ENCODE measurements at regions not wholly inside any gene's neighbourhood (a gene's known extent, or its start where the extent isn't known, plus 50 kb on each side); places are given as distances from the start of the nearest gene placed in this dataset.

GRCh38 chr3:113353678-113354077, 87.6 kb downstream of the CFAP44 start:
- H4K20me1 ChIP-seq (ENCODE audit: insufficient read depth) = no peaks in the 10 kb centered on the region
- no peaks in the 10 kb centered on the region for H3K79me2 ChIP-seq (ENCODE audit: insufficient read depth)
- no peak overlapping the region for H3K4me2 ChIP-seq (ENCODE audit: unreplicated experiment)
- TF ChIP-seq EZH2 (IDR thresholded peaks at IDR 0.05; ENCODE audit: insufficient read depth, poor library complexity, severe bottlenecking) (no peak), EZH2phosphoT487 (IDR thresholded peaks at IDR 0.05; ENCODE audit: insufficient read depth, low read depth) (no peak)
- 42 to 53% methylated on average over 1 of the region's 1 CpG for WGBS, 2 experiments (ENCODE audit: low coverage in 1 of 2, low lambda C conversion rate in 2 of 2, missing lambda C conversion rate in 2 of 2)
- no peaks in the 10 kb centered on the region for H3F3A ChIP-seq (ENCODE audit: insufficient read depth)
- no peaks in the 10 kb centered on the region for H3K4me1 ChIP-seq (ENCODE audit: insufficient read depth)
- H3K9ac ChIP-seq = no peak overlapping the region
- no peak overlapping the region for H3K27ac ChIP-seq
- no peak for DNase-seq
- no peaks in the 10 kb centered on the region for H3K9me2 ChIP-seq (ENCODE audit: insufficient read depth)
- no peak overlapping the region for H3K4me3 ChIP-seq
- no peaks in the 10 kb centered on the region for H3K27me3 ChIP-seq (replicated peaks; ENCODE audit: insufficient read depth)
- no peaks in the 10 kb centered on the region for H3K36me3 ChIP-seq (ENCODE audit: low read depth)
- no peak overlapping the region for H2AFZ ChIP-seq
- in situ Hi-C loops (cut with MboI) = no loop called here
- H3K9me3 ChIP-seq (ENCODE audit: low read depth) = no peaks in the 10 kb centered on the region

DNA sequence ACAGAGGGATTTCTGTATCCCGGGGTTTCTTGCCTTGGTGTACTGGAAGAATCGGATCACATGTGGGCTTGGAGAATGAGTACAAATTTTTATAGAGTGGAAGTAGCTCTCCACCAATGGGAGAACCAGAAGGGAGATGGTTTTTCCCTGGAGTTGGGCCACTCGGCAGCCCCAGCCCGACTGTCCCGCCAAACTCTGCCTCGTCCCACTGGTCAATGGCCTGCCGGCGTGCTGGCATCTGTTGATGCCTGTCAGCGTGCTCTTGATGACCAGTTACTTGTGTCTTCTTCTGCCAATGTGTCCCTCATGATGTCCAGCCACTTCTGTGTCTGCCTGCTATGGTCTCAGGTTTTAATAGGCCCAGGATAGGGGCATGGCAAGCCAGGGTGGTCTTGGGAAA, 100.5 kb downstream of the CFAP44 start:
- 90% methylated on average over 9 of the region's 9 CpGs for WGBS, 2 experiments (ENCODE audit: low coverage in 1 of 2, low lambda C conversion rate in 2 of 2, missing lambda C conversion rate in 2 of 2)
- no peaks in the 10 kb centered on the region for H3K27me3 ChIP-seq (replicated peaks; ENCODE audit: insufficient read depth)
- no peak for TF ChIP-seq EZH2 (IDR thresholded peaks at IDR 0.05; ENCODE audit: insufficient read depth, poor library complexity, severe bottlenecking)
- TF ChIP-seq EZH2phosphoT487 (IDR thresholded peaks at IDR 0.05; ENCODE audit: insufficient read depth, low read depth) = no peak
- no peak overlapping the region for H3K4me2 ChIP-seq (ENCODE audit: unreplicated experiment)
- DNase-seq = no peak
- no peak overlapping the region for H3K9ac ChIP-seq
- H3F3A ChIP-seq (ENCODE audit: insufficient read depth) = no peaks in the 10 kb centered on the region
- in situ Hi-C loops (cut with MboI) = no loop called here
- no peak overlapping the region for H3K27ac ChIP-seq
- H3K4me3 ChIP-seq = no peak overlapping the region
- no peaks in the 10 kb centered on the region for H3K4me1 ChIP-seq (ENCODE audit: insufficient read depth)
- no peaks in the 10 kb centered on the region for H3K36me3 ChIP-seq (ENCODE audit: low read depth)
- no peaks in the 10 kb centered on the region for H4K20me1 ChIP-seq (ENCODE audit: insufficient read depth)
- H3K79me2 ChIP-seq (ENCODE audit: insufficient read depth) = no peaks in the 10 kb centered on the region
- H3K9me3 ChIP-seq (ENCODE audit: low read depth) = no peaks in the 10 kb centered on the region
- no peaks in the 10 kb centered on the region for H3K9me2 ChIP-seq (ENCODE audit: insufficient read depth)
- H2AFZ ChIP-seq = no peak overlapping the region

- no peaks in the 10 kb centered on the region for H3K36me3 ChIP-seq (ENCODE audit: low read depth)
- no peak overlapping the region for H2AFZ ChIP-seq
- no peak overlapping the region for H3K4me3 ChIP-seq
- H3K9me2 ChIP-seq (ENCODE audit: insufficient read depth) = no peaks in the 10 kb centered on the region
- in situ Hi-C loops (cut with MboI) = no loop called here
- DNase-seq = peak; percentile 2
- WGBS, 2 experiments (ENCODE audit: low coverage in 1 of 2, low lambda C conversion rate in 2 of 2, missing lambda C conversion rate in 2 of 2) = 80% methylated on average over 9 of the region's 9 CpGs
- no peak overlapping the region for H3K4me2 ChIP-seq (ENCODE audit: unreplicated experiment)
- H3K27ac ChIP-seq = no peak overlapping the region
- no peaks in the 10 kb centered on the region for H3K4me1 ChIP-seq (ENCODE audit: insufficient read depth)
- H3K9ac ChIP-seq = no peak overlapping the region
- no peaks in the 10 kb centered on the region for H3K79me2 ChIP-seq (ENCODE audit: insufficient read depth)
- H4K20me1 ChIP-seq (ENCODE audit: insufficient read depth) = no peaks in the 10 kb centered on the region
- no peaks in the 10 kb centered on the region for H3F3A ChIP-seq (ENCODE audit: insufficient read depth)
- H3K27me3 ChIP-seq (replicated peaks; ENCODE audit: insufficient read depth) = no peaks in the 10 kb centered on the region
- no peaks in the 10 kb centered on the region for H3K9me3 ChIP-seq (ENCODE audit: low read depth)
- TF ChIP-seq EZH2phosphoT487 (IDR thresholded peaks at IDR 0.05; ENCODE audit: insufficient read depth, low read depth) (no peak), EZH2 (IDR thresholded peaks at IDR 0.05; ENCODE audit: insufficient read depth, poor library complexity, severe bottlenecking) (no peak)
These were observed 101.6 kb downstream of the CFAP44 start for GRCh38 chr3:113339616-113340244.

Data from GM23248 (cell line).